ENCODE measurements at regions not wholly inside any gene's neighbourhood (a gene's known extent, or its start where the extent isn't known, plus 50 kb on each side); places are given as distances from the start of the nearest gene placed in this dataset.

DNA sequence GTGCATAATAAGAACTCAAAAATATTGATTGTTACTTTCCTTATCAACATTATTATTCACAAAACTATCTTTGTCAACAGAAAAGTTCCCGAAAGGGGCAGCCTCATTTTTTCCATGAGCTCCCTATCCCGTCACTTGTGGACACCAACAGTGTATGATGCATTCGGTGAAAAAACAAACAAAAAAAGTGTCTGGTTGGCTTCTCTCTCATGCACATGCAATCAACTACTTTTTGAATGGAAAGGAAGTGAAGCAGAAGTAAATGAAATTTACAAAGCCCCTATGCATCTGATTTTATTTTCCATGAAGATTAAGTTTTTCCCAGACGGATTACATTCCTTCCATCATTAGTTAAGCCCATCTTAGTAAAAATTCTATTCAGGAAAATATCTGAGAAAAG, 526.9 kb downstream of the RFC3 start:
- no peak for DNase-seq
- TF ChIP-seq, protein P1, sequence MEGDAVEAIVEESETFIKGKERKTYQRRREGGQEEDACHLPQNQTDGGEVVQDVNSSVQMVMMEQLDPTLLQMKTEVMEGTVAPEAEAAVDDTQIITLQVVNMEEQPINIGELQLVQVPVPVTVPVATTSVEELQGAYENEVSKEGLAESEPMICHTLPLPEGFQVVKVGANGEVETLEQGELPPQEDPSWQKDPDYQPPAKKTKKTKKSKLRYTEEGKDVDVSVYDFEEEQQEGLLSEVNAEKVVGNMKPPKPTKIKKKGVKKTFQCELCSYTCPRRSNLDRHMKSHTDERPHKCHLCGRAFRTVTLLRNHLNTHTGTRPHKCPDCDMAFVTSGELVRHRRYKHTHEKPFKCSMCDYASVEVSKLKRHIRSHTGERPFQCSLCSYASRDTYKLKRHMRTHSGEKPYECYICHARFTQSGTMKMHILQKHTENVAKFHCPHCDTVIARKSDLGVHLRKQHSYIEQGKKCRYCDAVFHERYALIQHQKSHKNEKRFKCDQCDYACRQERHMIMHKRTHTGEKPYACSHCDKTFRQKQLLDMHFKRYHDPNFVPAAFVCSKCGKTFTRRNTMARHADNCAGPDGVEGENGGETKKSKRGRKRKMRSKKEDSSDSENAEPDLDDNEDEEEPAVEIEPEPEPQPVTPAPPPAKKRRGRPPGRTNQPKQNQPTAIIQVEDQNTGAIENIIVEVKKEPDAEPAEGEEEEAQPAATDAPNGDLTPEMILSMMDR (IDR thresholded peaks at IDR 0.05 in 8 of 11, conservative IDR thresholded peaks at IDR 0.05 in 3 of 11) = no peak
- TF ChIP-seq POLR2AphosphoS5 (IDR thresholded peaks at IDR 0.05) = no peak
- TF ChIP-seq POLR2A (IDR thresholded peaks at IDR 0.05) = no peak
- WGBS, 5 donors = 72 to 90% (median 84%) methylated on average over 4 of the region's 4 CpGs
- no peaks in the 10 kb centered on the region for H3K27me3 ChIP-seq (replicated peaks in 1 of 7)
- H3K4me3 ChIP-seq = no peak overlapping the region
- no peak overlapping the region for H3K27ac ChIP-seq
- no peaks in the 10 kb centered on the region for H3K9me3 ChIP-seq
- intact Hi-C loops (cut with DNase I; ENCODE audit: low total_unique reads) = no loop called here
- no peaks in the 10 kb centered on the region for H3K36me3 ChIP-seq
- no peaks in the 10 kb centered on the region for H3K4me1 ChIP-seq

DNA sequence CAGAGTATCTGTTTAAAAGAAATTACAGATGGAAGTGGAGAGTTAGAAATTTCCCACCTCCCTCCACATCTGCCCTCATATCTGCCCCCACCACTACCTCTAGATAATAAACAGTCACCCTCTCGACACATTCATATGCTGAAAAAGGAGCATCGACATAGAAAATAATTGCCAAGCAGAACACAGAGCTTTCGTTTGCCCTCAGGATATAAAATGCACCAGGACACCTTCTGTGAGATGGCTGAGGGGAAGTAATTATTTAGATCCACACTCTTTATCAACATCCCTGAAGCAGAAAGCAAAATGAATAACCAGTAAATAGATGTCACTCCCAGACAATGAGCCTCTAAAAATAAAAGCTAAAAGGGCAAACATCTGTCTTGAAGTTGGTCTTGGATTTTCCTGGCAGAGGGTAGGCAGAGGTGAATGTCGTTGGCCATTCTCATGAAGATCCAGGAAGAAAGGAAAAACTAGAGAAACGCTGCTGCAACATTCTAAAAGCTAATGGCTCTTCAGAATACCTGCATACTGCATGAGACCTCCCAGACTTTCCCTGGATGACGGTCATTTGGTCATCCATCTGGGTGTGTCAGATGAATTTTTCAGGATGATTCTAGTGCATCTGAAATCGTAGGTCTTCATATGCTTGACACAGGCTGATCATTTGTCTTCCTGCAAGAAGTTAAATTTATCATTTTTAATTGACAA, 527.5 kb downstream of the RFC3 start:
- no peak for DNase-seq

DNA sequence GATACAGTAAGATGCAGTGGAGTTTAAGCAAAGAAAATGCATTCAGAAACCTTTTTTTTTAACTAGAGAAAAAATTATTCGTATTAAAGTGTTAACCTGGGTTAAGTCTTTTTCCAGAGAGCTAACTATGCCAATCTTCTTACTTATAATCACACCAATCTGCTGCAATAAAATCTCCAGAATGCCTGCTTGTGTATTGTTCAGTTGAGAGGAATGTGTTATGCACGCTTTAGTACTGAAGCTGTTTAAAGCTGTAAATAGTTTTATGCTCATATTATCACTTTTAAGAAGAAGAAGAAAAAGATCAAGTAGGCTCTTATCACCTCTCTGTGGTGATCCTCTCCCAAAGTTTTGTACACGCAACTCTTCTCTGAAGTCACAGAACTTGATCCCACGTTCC, 528.7 kb downstream of the RFC3 start:
- Histone ChIP-seq H3K9me3 (no peaks in the 10 kb centered on the region), H3K4me3 (no peak overlapping the region), H3K27me3 (replicated peaks in 1 of 7) (no peaks in the 10 kb centered on the region), H3K36me3 (no peaks in the 10 kb centered on the region), H3K4me1 (no peaks in the 10 kb centered on the region), H3K27ac (no peak overlapping the region)
- no peak for DNase-seq
- no peak for TF ChIP-seq POLR2AphosphoS5 (IDR thresholded peaks at IDR 0.05)
- TF ChIP-seq, protein P1 (IDR thresholded peaks at IDR 0.05 in 8 of 11, conservative IDR thresholded peaks at IDR 0.05 in 3 of 11) = no peak
- no peak for TF ChIP-seq POLR2A (IDR thresholded peaks at IDR 0.05)
- intact Hi-C loops (cut with DNase I; ENCODE audit: low total_unique reads) = no loop called here
- WGBS, 5 donors = 72 to 89% (median 79%) methylated on average over 4 of the region's 4 CpGs

More for the DNA sequence above, 527.5 kb downstream of the RFC3 start:
- H3K4me1 ChIP-seq = no peaks in the 10 kb centered on the region
- WGBS, 5 donors = 52 to 59% (median 55%) methylated on average over 7 of the region's 7 CpGs
- TF ChIP-seq POLR2A (IDR thresholded peaks at IDR 0.05) (no peak), POLR2AphosphoS5 (IDR thresholded peaks at IDR 0.05) (no peak)
- TF ChIP-seq, protein P1 (IDR thresholded peaks at IDR 0.05 in 8 of 11, conservative IDR thresholded peaks at IDR 0.05 in 3 of 11) = no peak
- no peaks in the 10 kb centered on the region for H3K27me3 ChIP-seq (replicated peaks in 1 of 7)
- intact Hi-C loops (cut with DNase I; ENCODE audit: low total_unique reads) = no loop called here
- H3K9me3 ChIP-seq = no peaks in the 10 kb centered on the region
- H3K27ac ChIP-seq = no peak overlapping the region
- no peaks in the 10 kb centered on the region for H3K36me3 ChIP-seq
- no peak overlapping the region for H3K4me3 ChIP-seq

DNA sequence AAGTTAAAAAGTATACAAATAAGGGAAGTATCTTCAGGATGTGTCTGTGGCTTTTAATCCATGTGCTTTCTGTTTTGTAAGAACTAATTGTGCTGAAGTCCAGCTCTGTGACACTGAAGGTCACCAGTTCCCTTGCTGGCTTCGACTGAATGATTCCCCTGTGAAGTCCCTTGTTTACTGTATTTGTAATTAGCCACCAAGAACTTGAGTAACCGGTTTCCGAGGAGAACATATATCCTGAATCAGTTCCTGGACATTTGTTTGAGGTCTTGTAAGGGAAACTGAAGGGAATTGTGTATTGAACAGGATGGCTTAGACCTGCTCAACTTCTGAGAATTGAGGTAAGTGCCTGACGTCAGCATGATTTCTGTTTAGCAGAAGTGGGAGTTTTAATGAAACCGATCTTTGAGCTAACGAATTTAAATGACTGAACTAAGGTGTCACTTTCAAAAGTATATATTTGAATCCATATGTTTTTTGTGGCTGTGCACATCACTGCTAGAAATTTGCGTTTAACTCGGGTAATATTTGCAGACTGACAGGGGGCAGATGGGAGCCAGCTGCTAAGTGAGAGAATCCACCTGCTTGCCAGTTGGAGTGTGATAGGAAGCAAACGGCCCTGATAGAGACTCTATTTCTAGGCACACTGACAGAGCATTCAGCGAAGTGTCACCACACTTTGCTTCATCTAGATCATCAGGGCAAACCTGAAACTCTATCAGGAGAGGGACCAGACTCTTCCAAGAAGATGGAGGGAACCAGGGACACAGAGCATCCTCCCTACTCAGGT, 530.0 kb downstream of the RFC3 start:
- H3K9me3 ChIP-seq = no peaks in the 10 kb centered on the region
- DNase-seq = no peak
- no peak overlapping the region for H3K27ac ChIP-seq
- no peaks in the 10 kb centered on the region for H3K36me3 ChIP-seq
- WGBS, 5 donors = 63 to 73% (median 66%) methylated on average over 10 of the region's 10 CpGs
- TF ChIP-seq POLR2A (IDR thresholded peaks at IDR 0.05) (no peak), POLR2AphosphoS5 (IDR thresholded peaks at IDR 0.05) (no peak)
- TF ChIP-seq, protein P1 (IDR thresholded peaks at IDR 0.05 in 8 of 11, conservative IDR thresholded peaks at IDR 0.05 in 3 of 11) = no peak
- no peaks in the 10 kb centered on the region for H3K4me1 ChIP-seq
- no peak overlapping the region for H3K4me3 ChIP-seq
- intact Hi-C loops (cut with DNase I; ENCODE audit: low total_unique reads) = no loop called here
- H3K27me3 ChIP-seq (replicated peaks in 1 of 7) = no peaks in the 10 kb centered on the region

Data from spleen (tissue), 11 donors.